HepG2 (cell line): ENCODE measurements at regions not wholly inside any gene's neighbourhood (a gene's known extent, or its start where the extent isn't known, plus 50 kb on each side); places are given as distances from the start of the nearest gene placed in this dataset.

Experiments used
- ATAC-seq: fragments of 200-7000 bp; cut with Tn5 transposase; 3 replicates; pipeline ENCODE4 v1.9.1; 2020; ENCODE audit warnings: mild to moderate bottlenecking, moderate library complexity
- BruUV-seq: library from RNA; stranded (reverse); fragments of 400-500 nt; replicated peaks from 2 replicates; lab custom pipeline; 2021; lab: Mats Ljungman, UMichigan
- CTCF ChIA-PET: fragments of 300-600 bp; formaldehyde crosslinking; extraction: SDS; loops from one replicate; lab custom pipeline; 2021; ENCODE audit warnings: low total read pairs, inconsistent platforms, low intra/inter-chr PET ratio; lab: Yijun Ruan, JAX
- POLR2A ChIA-PET: fragments of 350-600 bp; sonication (Branson Sonifier 250); formaldehyde crosslinking; loops from one replicate; lab custom pipeline; 2020; ENCODE audit warnings: antibody characterized with exemption, inconsistent platforms; lab: Yijun Ruan, JAX
- DNase-seq: peaks from one replicate; pipeline ENCODE4 v3.0.0-alpha.2; 2015; ENCODE audit warnings: low spot score
- FAIRE-seq: peaks from 3 replicates; lab custom pipeline; 2011; peaks lifted over from hg19 to GRCh38; lab: Jason Lieb, UNC
- H2AFZ ChIP-seq: one replicate; pipeline ENCODE4 v1.6.1; 2011; ENCODE audit warnings: low read length, inconsistent platforms
- H3K27ac ChIP-seq: fragments of 300-600 bp; 3 replicates; pipeline ENCODE4 v1.8.0; 2011; ENCODE audit warnings: mixed run types, mild to moderate bottlenecking, mixed read lengths, low read length, inconsistent platforms; ENCODE audit not compliant: insufficient read depth; ENCODE audit errors: extremely low read length
- H3K27me3 ChIP-seq, 2 experiments: fragments of 200-600 bp in 1 of 2; 2 replicates in 1 of 2; 3 replicates in 1 of 2; pipeline versions ENCODE4 v1.6.0 to v1.8.0; 2011; ENCODE audit warnings: low read length in 2 of 2, mild to moderate bottlenecking in 2 of 2, moderate library complexity in 2 of 2, inconsistent platforms in 1 of 2; ENCODE audit not compliant: insufficient read depth in 2 of 2, control insufficient read depth in 1 of 2
- H3K36me3 ChIP-seq, 2 experiments: fragments of 200-600 bp in 1 of 2; replicated peaks in 1 of 2; 2 replicates in 1 of 2; 3 replicates in 1 of 2; pipeline versions ENCODE4 v1.5.1 to v1.8.0; 2011; ENCODE audit warnings: low read length in 2 of 2, inconsistent platforms in 1 of 2; ENCODE audit not compliant: insufficient read depth in 2 of 2, control insufficient read depth in 1 of 2
- H3K4me1 ChIP-seq: 2 replicates; pipeline ENCODE4 v1.5.1; 2012; ENCODE audit warnings: low read length, inconsistent platforms; ENCODE audit not compliant: insufficient read depth
- H3K4me2 ChIP-seq: 2 replicates; pipeline ENCODE4 v1.6.0; 2011; ENCODE audit warnings: low read depth, low read length, inconsistent platforms
- H3K4me3 ChIP-seq, 3 experiments: fragments of 200-600 bp in 1 of 3; sonication (generic), shearing (Covaris generic) in 1 of 3; replicated peaks in 1 of 3; 2 replicates each; pipeline ENCODE4 v1.5.1; 2011 to 2016; ENCODE audit warnings: low read length in 3 of 3, inconsistent platforms in 2 of 3, low read depth in 2 of 3, mild to moderate bottlenecking in 2 of 3, control low read depth in 1 of 3, mixed read lengths in 1 of 3; ENCODE audit not compliant: insufficient read depth in 1 of 3
- H3K79me2 ChIP-seq: one replicate; pipeline ENCODE4 v1.6.1; 2011; ENCODE audit warnings: low read length, inconsistent platforms; ENCODE audit not compliant: insufficient read depth
- H3K9ac ChIP-seq: 2 replicates; pipeline ENCODE4 v1.6.0; 2011; ENCODE audit warnings: mild to moderate bottlenecking, low read depth, low read length, inconsistent platforms; ENCODE audit not compliant: insufficient read depth
- H3K9me3 ChIP-seq: 2 replicates; pipeline ENCODE4 v1.5.1; 2012; ENCODE audit warnings: mild to moderate bottlenecking, low read length
- H4K20me1 ChIP-seq: 2 replicates; pipeline ENCODE4 v1.6.0; 2011; ENCODE audit warnings: inconsistent platforms, mild to moderate bottlenecking, low read length, moderate library complexity; ENCODE audit not compliant: insufficient read depth
- CENPX ChIP-seq: sonication (generic); formaldehyde crosslinking; IDR thresholded peaks from 2 replicates; pipeline ENCODE4 v1.9.0; 2021; ENCODE audit warnings: mild to moderate bottlenecking, missing genetic modification reagents, moderate library complexity
- CREM ChIP-seq, 2 experiments: sonication (generic) in 1 of 2; formaldehyde crosslinking in 1 of 2; IDR thresholded peaks; 2 replicates each; pipeline versions ENCODE4 v1.4.0 to v1.6.1; 2016 to 2020; ENCODE audit warnings: antibody characterized with exemption in 1 of 2, mild to moderate bottlenecking in 1 of 2, missing genetic modification reagents in 1 of 2
- DNMT1 ChIP-seq: sonication (generic); formaldehyde crosslinking; IDR thresholded peaks from 2 replicates; pipeline ENCODE4 v1.5.1; 2020; ENCODE audit warnings: mild to moderate bottlenecking, missing genetic modification reagents
- FOXM1 ChIP-seq: sonication (generic); formaldehyde crosslinking; IDR thresholded peaks from 2 replicates; pipeline ENCODE4 v1.5.0; 2020; ENCODE audit warnings: missing genetic modification reagents
- FOXO4 ChIP-seq: sonication (generic); formaldehyde crosslinking; conservative IDR thresholded peaks from 2 replicates; pipeline ENCODE4 v1.8.1; 2023; ENCODE audit warnings: missing genetic modification reagents
- HMGA1 ChIP-seq: sonication (generic); formaldehyde crosslinking; conservative IDR thresholded peaks from 2 replicates; pipeline ENCODE4 v1.4.0; 2020; ENCODE audit warnings: missing genetic modification reagents
- KAT8 ChIP-seq: IDR thresholded peaks from 2 replicates; pipeline ENCODE4 v1.6.1; 2016; ENCODE audit warnings: missing genetic modification reagents, missing compliant biosample characterization
- MTF2 ChIP-seq: sonication (generic); formaldehyde crosslinking; IDR thresholded peaks from 2 replicates; pipeline ENCODE4 v1.5.0; 2020; ENCODE audit warnings: missing genetic modification reagents, borderline replicate concordance
- NFKBIZ ChIP-seq: IDR thresholded peaks from 2 replicates; pipeline ENCODE4 v1.6.1; 2018; ENCODE audit warnings: missing genetic modification reagents, missing compliant biosample characterization
- PAWR ChIP-seq: sonication (generic); formaldehyde crosslinking; IDR thresholded peaks from 2 replicates; pipeline ENCODE4 v1.4.0; 2020; ENCODE audit warnings: missing genetic modification reagents, mild to moderate bottlenecking, borderline replicate concordance
- SOX5 ChIP-seq: IDR thresholded peaks from 2 replicates; pipeline ENCODE4 v1.6.1; 2016; ENCODE audit warnings: borderline replicate concordance
- SP140L ChIP-seq: sonication (generic); formaldehyde crosslinking; IDR thresholded peaks from 2 replicates; pipeline ENCODE4 v1.4.0; 2020; ENCODE audit warnings: missing genetic modification reagents, borderline replicate concordance
- ZBTB26 ChIP-seq: IDR thresholded peaks from 2 replicates; pipeline ENCODE4 v1.6.1; 2016; ENCODE audit warnings: missing compliant biosample characterization, missing genetic modification reagents, borderline replicate concordance
- ZNF75D ChIP-seq: sonication (generic); formaldehyde crosslinking; IDR thresholded peaks from 2 replicates; pipeline ENCODE4 v1.8.1; 2023; ENCODE audit warnings: missing genetic modification reagents, mild to moderate bottlenecking, borderline replicate concordance
- in situ Hi-C: cut with HindIII; loops from 2 replicates; pipeline ENCODE4 v1.10.0; 2017; ENCODE audit warnings: low pct_unique_long_range_greater_than_20kb; ENCODE audit not compliant: extremely low pct_ligation_motif_present
- intact Hi-C: fragments of 100-400 bp; cut with micrococcal nuclease; formaldehyde crosslinking; loops from one replicate; pipeline ENCODE4 v1.10.0; 2022; ENCODE audit not compliant: unreplicated experiment
- TF ChIP-seq, protein P1 (sequence below): sonication (generic); formaldehyde crosslinking; IDR thresholded peaks from 2 replicates; pipeline ENCODE4 v1.9.0; 2021; ENCODE audit warnings: missing genetic modification reagents, borderline replicate concordance

GRCh38 chr9:22278426-22278825 lies 168.2 kb upstream of the DMRTA1 start:
- FAIRE-seq (no peak), DNase-seq (no peak), ATAC-seq (no peak)
- no peak overlapping the region for H3K4me3 ChIP-seq
- H3K36me3 ChIP-seq = no peaks in the 10 kb centered on the region
- H3K9me3 ChIP-seq = no peaks in the 10 kb centered on the region
- no peak overlapping the region for H2AFZ ChIP-seq
- TF ChIP-seq CENPX (CRISPR knock-in tag) (no peak), FOXM1 (CRISPR knock-in tag) (no peak), ZBTB26 (no peak), PAWR (no peak), FOXO4 (CRISPR knock-in tag) (no peak), SP140L (no peak), KAT8 (CRISPR knock-in tag) (no peak), MTF2 (CRISPR knock-in tag) (no peak), NFKBIZ (CRISPR knock-in tag) (no peak), HMGA1 (CRISPR knock-in tag) (no peak), CREM (IDR thresholded peaks at IDR 0.05) (no peak), CREM (CRISPR knock-in tag; IDR thresholded peaks at IDR 0.05) (no peak), DNMT1 (no peak), SOX5 (CRISPR knock-in tag) (no peak), ZNF75D (CRISPR knock-in tag) (no peak)
- TF ChIP-seq, protein P1, sequence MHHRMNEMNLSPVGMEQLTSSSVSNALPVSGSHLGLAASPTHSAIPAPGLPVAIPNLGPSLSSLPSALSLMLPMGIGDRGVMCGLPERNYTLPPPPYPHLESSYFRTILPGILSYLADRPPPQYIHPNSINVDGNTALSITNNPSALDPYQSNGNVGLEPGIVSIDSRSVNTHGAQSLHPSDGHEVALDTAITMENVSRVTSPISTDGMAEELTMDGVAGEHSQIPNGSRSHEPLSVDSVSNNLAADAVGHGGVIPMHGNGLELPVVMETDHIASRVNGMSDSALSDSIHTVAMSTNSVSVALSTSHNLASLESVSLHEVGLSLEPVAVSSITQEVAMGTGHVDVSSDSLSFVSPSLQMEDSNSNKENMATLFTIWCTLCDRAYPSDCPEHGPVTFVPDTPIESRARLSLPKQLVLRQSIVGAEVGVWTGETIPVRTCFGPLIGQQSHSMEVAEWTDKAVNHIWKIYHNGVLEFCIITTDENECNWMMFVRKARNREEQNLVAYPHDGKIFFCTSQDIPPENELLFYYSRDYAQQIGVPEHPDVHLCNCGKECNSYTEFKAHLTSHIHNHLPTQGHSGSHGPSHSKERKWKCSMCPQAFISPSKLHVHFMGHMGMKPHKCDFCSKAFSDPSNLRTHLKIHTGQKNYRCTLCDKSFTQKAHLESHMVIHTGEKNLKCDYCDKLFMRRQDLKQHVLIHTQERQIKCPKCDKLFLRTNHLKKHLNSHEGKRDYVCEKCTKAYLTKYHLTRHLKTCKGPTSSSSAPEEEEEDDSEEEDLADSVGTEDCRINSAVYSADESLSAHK (CRISPR knock-in tag) = no peak
- no peak overlapping the region for H3K27ac ChIP-seq
- no peaks in the 10 kb centered on the region for H3K27me3 ChIP-seq
- H4K20me1 ChIP-seq = no peaks in the 10 kb centered on the region
- no peak overlapping the region for H3K4me2 ChIP-seq
- in situ Hi-C loops = no loop called here
- BruUV-seq = no TSS peak
- ChIA-PET POLR2A (no interaction called here), CTCF (no interaction called here)
- intact Hi-C loops = no loop called here
- H3K9ac ChIP-seq = no peak overlapping the region
- no peaks in the 10 kb centered on the region for H3K4me1 ChIP-seq
- H3K79me2 ChIP-seq = no peaks in the 10 kb centered on the region
